H1 (cell line): ENCODE measurements at regions not wholly inside any gene's neighbourhood (a gene's known extent, or its start where the extent isn't known, plus 50 kb on each side); places are given as distances from the start of the nearest gene placed in this dataset.

Experiments
- CTCF ChIA-PET: fragments of 300-600 bp; sonication (Branson Sonifier 250); formaldehyde crosslinking; loops from one replicate; lab custom pipeline; 2021; ENCODE audit not compliant: partially characterized antibody; lab: Charles Lee
- POLR2A ChIA-PET: fragments of 300-600 bp; sonication (Branson Sonifier 250); formaldehyde crosslinking; loops from one replicate; lab custom pipeline; 2021; ENCODE audit warnings: inconsistent platforms; ENCODE audit not compliant: partially characterized antibody; lab: Charles Lee
- DNase-seq, 2 experiments: peaks; one replicate each; pipeline versions ENCODE4 v3.0.0 to v3.0.0-alpha.2; 2010 to 2022; ENCODE audit warnings: low spot score in 2 of 2, low read depth in 1 of 2, mixed read lengths in 1 of 2
- FAIRE-seq: peaks from 2 replicates; lab custom pipeline; 2011; peaks lifted over from hg19 to GRCh38; lab: Jason Lieb, UNC
- H2AFZ ChIP-seq: 2 replicates; pipeline ENCODE4 v1.8.1; 2012; ENCODE audit warnings: low read length, inconsistent platforms
- H2AK5ac ChIP-seq: 2 replicates; pipeline ENCODE4 v1.6.1; 2013; ENCODE audit warnings: low read depth, low read length
- H2BK120ac ChIP-seq: replicated peaks from 2 replicates; pipeline ENCODE3; 2013; ENCODE audit warnings: low read depth, low read length, inconsistent platforms
- H2BK12ac ChIP-seq: 2 replicates; pipeline ENCODE4 v1.6.1; 2013; ENCODE audit warnings: low read depth, low read length
- H2BK15ac ChIP-seq: 2 replicates; pipeline ENCODE4 v1.6.1; 2013; ENCODE audit warnings: low read length
- H2BK20ac ChIP-seq: 2 replicates; pipeline ENCODE4 v1.6.1; 2013; ENCODE audit warnings: low read length
- H2BK5ac ChIP-seq: 2 replicates; pipeline ENCODE4 v1.6.1; 2013; ENCODE audit warnings: low read depth, low read length
- H3K14ac ChIP-seq: 2 replicates; pipeline ENCODE4 v1.6.1; 2013; ENCODE audit warnings: inconsistent platforms; ENCODE audit not compliant: insufficient read length
- H3K18ac ChIP-seq: 2 replicates; pipeline ENCODE4 v1.6.1; 2013; ENCODE audit warnings: low read length; ENCODE audit errors: extremely low read depth
- H3K23ac ChIP-seq: 2 replicates; pipeline ENCODE4 v1.6.1; 2013; ENCODE audit warnings: inconsistent platforms; ENCODE audit not compliant: insufficient read length
- H3K23me2 ChIP-seq: 2 replicates; pipeline ENCODE4 v1.6.1; 2013; ENCODE audit warnings: low read depth, low read length
- H3K27ac ChIP-seq: 2 replicates; pipeline ENCODE4 v1.6.1; 2011; ENCODE audit warnings: low read depth, low read length, inconsistent platforms
- H3K27me3 ChIP-seq, 4 experiments: replicated peaks in 1 of 4; 1 replicate in 1 of 4; 2 replicates in 3 of 4; pipeline versions ENCODE4 v1.6.1 to v1.8.1; 2011 to 2013; ENCODE audit warnings: low read length in 3 of 4, mild to moderate bottlenecking in 3 of 4, inconsistent platforms in 2 of 4, mixed read lengths in 2 of 4, moderate library complexity in 1 of 4; ENCODE audit not compliant: control insufficient read depth in 3 of 4, insufficient read depth in 3 of 4; ENCODE audit errors: extremely low read depth in 1 of 4
- H3K36me3 ChIP-seq, 4 experiments: 2 replicates each; pipeline versions ENCODE4 v1.6.1 to v1.8.1; 2011 to 2013; ENCODE audit warnings: mild to moderate bottlenecking in 4 of 4, low read length in 3 of 4, moderate library complexity in 2 of 4, control low read depth in 1 of 4, inconsistent platforms in 1 of 4; ENCODE audit not compliant: insufficient read depth in 4 of 4, control insufficient read depth in 2 of 4
- H3K4ac ChIP-seq: replicated peaks from 2 replicates; pipeline ENCODE3; 2013; ENCODE audit warnings: low read length, low read depth, mixed read lengths, inconsistent platforms; ENCODE audit not compliant: insufficient read length
- H3K4me1 ChIP-seq, 4 experiments: replicated peaks in 1 of 4; 1 replicate in 1 of 4; 2 replicates in 3 of 4; pipeline versions ENCODE4 v1.6.1 to v1.8.1; 2011 to 2013; ENCODE audit warnings: low read length in 3 of 4, inconsistent platforms in 2 of 4, mixed read lengths in 1 of 4; ENCODE audit not compliant: insufficient read depth in 4 of 4, control insufficient read depth in 3 of 4
- H3K4me2 ChIP-seq, 2 experiments: 2 replicates each; pipeline versions ENCODE4 v1.6.1 to v1.8.1; 2011 to 2013; ENCODE audit warnings: low read depth in 2 of 2, low read length in 2 of 2, control low read depth in 1 of 2, inconsistent platforms in 1 of 2, mild to moderate bottlenecking in 1 of 2; ENCODE audit not compliant: insufficient read depth in 1 of 2
- H3K4me3 ChIP-seq, 4 experiments: fragments of 200-600, 300-600 bp in 1 of 4; sonication (generic), shearing (Covaris generic), sonication (Bioruptor Twin) in 1 of 4; 2 replicates each; pipeline versions ENCODE4 v1.5.1 to v1.8.1; 2011 to 2016; ENCODE audit warnings: low read length in 4 of 4, low read depth in 3 of 4, control low read depth in 2 of 4, inconsistent platforms in 2 of 4, mild to moderate bottlenecking in 2 of 4, mixed read lengths in 1 of 4, moderate library complexity in 1 of 4; ENCODE audit not compliant: insufficient read depth in 2 of 4; ENCODE audit errors: extremely low read depth in 1 of 4
- H3K56ac ChIP-seq: replicated peaks from 2 replicates; pipeline ENCODE3; 2013; ENCODE audit warnings: low read depth, mild to moderate bottlenecking, mixed read lengths, low read length, inconsistent platforms; ENCODE audit not compliant: insufficient read length
- H3K79me1 ChIP-seq: 2 replicates; pipeline ENCODE4 v1.6.1; 2013; ENCODE audit warnings: low read depth, low read length, control low read depth
- H3K79me2 ChIP-seq, 2 experiments: 2 replicates each; pipeline versions ENCODE4 v1.6.1 to v1.8.1; 2012 to 2013; ENCODE audit warnings: low read length in 2 of 2, mild to moderate bottlenecking in 2 of 2, inconsistent platforms in 1 of 2; ENCODE audit not compliant: insufficient read depth in 2 of 2, control insufficient read depth in 1 of 2
- H3K9ac ChIP-seq, 4 experiments: replicated peaks in 1 of 4; 1 replicate in 1 of 4; 2 replicates in 3 of 4; pipeline versions ENCODE4 v1.6.1 to v1.8.1; 2011 to 2013; ENCODE audit warnings: low read depth in 3 of 4, low read length in 3 of 4, control low read depth in 2 of 4, mild to moderate bottlenecking in 2 of 4, moderate library complexity in 2 of 4, inconsistent platforms in 1 of 4; ENCODE audit errors: extremely low read depth in 1 of 4
- H3K9me3 ChIP-seq, 2 experiments: 2 replicates each; pipeline versions ENCODE4 v1.6.1 to v1.8.1; 2012 to 2013; ENCODE audit warnings: mild to moderate bottlenecking in 2 of 2, moderate library complexity in 2 of 2, control low read depth in 1 of 2, inconsistent platforms in 1 of 2, low read depth in 1 of 2, low read length in 1 of 2, mixed read lengths in 1 of 2; ENCODE audit not compliant: insufficient read depth in 2 of 2
- H4K20me1 ChIP-seq, 2 experiments: replicated peaks in 1 of 2; 2 replicates each; pipeline versions ENCODE3 to v1.8.1; 2011 to 2013; ENCODE audit warnings: inconsistent platforms in 2 of 2, low read length in 2 of 2, mild to moderate bottlenecking in 1 of 2; ENCODE audit not compliant: insufficient read depth in 2 of 2, control insufficient read depth in 1 of 2
- H4K5ac ChIP-seq: 2 replicates; pipeline ENCODE4 v1.6.1; 2013; ENCODE audit warnings: low read length, low read depth, mixed read lengths, inconsistent platforms; ENCODE audit not compliant: insufficient read length
- H4K8ac ChIP-seq: 2 replicates; pipeline ENCODE4 v1.8.0; 2013; ENCODE audit warnings: mild to moderate bottlenecking, moderate library complexity, low read length, inconsistent platforms; ENCODE audit not compliant: insufficient read depth; ENCODE audit errors: extremely low read depth
- H4K91ac ChIP-seq: replicated peaks from 2 replicates; pipeline ENCODE3; 2013; ENCODE audit warnings: low read length, mixed read lengths, inconsistent platforms; ENCODE audit not compliant: insufficient read length
- EZH2 ChIP-seq: fragments of 200-600 bp; sonication (generic); IDR thresholded peaks from 2 replicates; pipeline ENCODE4 v1.7.1; 2012; ENCODE audit warnings: low read depth, mild to moderate bottlenecking, moderate library complexity, low read length, inconsistent platforms; ENCODE audit not compliant: severe bottlenecking
- GTF2F1 ChIP-seq: IDR thresholded peaks from 2 replicates; pipeline ENCODE4 v1.6.1; 2012; ENCODE audit warnings: low read depth, low read length, improper control_type of control experiment, borderline replicate concordance
- KDM1A ChIP-seq: fragments of 200-600, 300-600 bp; sonication (generic); IDR thresholded peaks from 2 replicates; pipeline ENCODE4 v1.7.1; 2016; ENCODE audit warnings: mild to moderate bottlenecking, low read length, borderline replicate concordance
- PHF8 ChIP-seq: fragments of 200-600 bp; sonication (generic); conservative IDR thresholded peaks from 2 replicates; pipeline ENCODE4 v1.7.1; 2012; ENCODE audit warnings: low read depth, mild to moderate bottlenecking, inconsistent platforms, low read length, moderate library complexity
- POU5F1 ChIP-seq: IDR thresholded peaks from 2 replicates; pipeline ENCODE4 v1.6.1; 2011; ENCODE audit warnings: low read depth, mild to moderate bottlenecking, low read length, moderate library complexity
- TAF7 ChIP-seq: optimal IDR thresholded peaks from 2 replicates; pipeline ENCODE3; 2011; ENCODE audit warnings: low read depth, mild to moderate bottlenecking, inconsistent platforms, low read length, moderate library complexity, borderline replicate concordance
- WGBS, 2 experiments: shearing (Covaris generic) in 1 of 2; methylation state at CpG; one replicate each; pipeline versions ENCODE4 v1.1.6 to v1.1.7; 2013 to 2015; ENCODE audit warnings: low lambda C conversion rate in 2 of 2, mixed read lengths in 2 of 2, inconsistent platforms in 1 of 2, low coverage in 1 of 2, missing lambda C conversion rate in 1 of 2; ENCODE audit not compliant: insufficient replicate concordance in 2 of 2, insufficient coverage in 1 of 2, insufficient read length in 1 of 2; ENCODE audit errors: extremely low coverage in 1 of 2, missing lambda C conversion rate in 1 of 2; 5-methylcytosine and 5-hydroxymethylcytosine counted together

GRCh38 chr2:180461761-180462160, 454.7 kb upstream of the CWC22 start:
- H3K9me3 ChIP-seq, result no peaks in the 10 kb centered on the region
- no peak overlapping the region for H2BK5ac ChIP-seq
- H3K4me2 ChIP-seq, result no peak overlapping the region
- no peak overlapping the region for H3K27ac ChIP-seq
- no peaks in the 10 kb centered on the region for H3K36me3 ChIP-seq
- whole genome bisulfite sequencing, 2 experiments, result 98% methylated on average over 3 of the region's 3 CpGs; no CpG with 5 or more reads in 1 of the 2 experiments
- H3K79me2 ChIP-seq, result no peaks in the 10 kb centered on the region
- no peaks in the 10 kb centered on the region for H3K23me2 ChIP-seq
- H2BK15ac ChIP-seq, result no peak overlapping the region
- CTCF ChIA-PET, result interaction anchor here (1.3 kb wide), 1 partner anchor 13 kb away, joined by 3 read pairs; no protein-coding TSS in a partner anchor
- no peak for DNase-seq
- no peak overlapping the region for H3K18ac ChIP-seq
- TF ChIP-seq POU5F1, result no peak
- no peak for TF ChIP-seq TAF7
- no peak for TF ChIP-seq EZH2
- no peak for TF ChIP-seq PHF8
- TF ChIP-seq KDM1A, result no peak
- no peak for TF ChIP-seq GTF2F1
- TF ChIP-seq, all 59 proteins: peak for 0
- Histone ChIP-seq H3K14ac (no peak overlapping the region), H4K8ac (no peak overlapping the region), H2AFZ (no peak overlapping the region), H4K5ac (no peak overlapping the region), H4K91ac (no peak overlapping the region), H3K27me3 (no peaks in the 10 kb centered on the region), H2BK120ac (no peak overlapping the region), H3K9ac (no peak overlapping the region), H2BK20ac (no peak overlapping the region), H3K4ac (no peak overlapping the region), H3K56ac (no peak overlapping the region), H2BK12ac (no peak overlapping the region), H3K23ac (no peak overlapping the region), H4K20me1 (no peaks in the 10 kb centered on the region), H2AK5ac (no peak overlapping the region), H3K4me1 (no peaks in the 10 kb centered on the region), H3K79me1 (no peaks in the 10 kb centered on the region), H3K4me3 (no peak overlapping the region)
- no peak for FAIRE-seq
- POLR2A ChIA-PET, result no interaction called here
